B cell (primary cell): ENCODE measurements at regions not wholly inside any gene's neighbourhood (a gene's known extent, or its start where the extent isn't known, plus 50 kb on each side); places are given as distances from the start of the nearest gene placed in this dataset.
"Not testable (repeated sequence)": the region's sequence is repeated elsewhere in the genome, so short reads cannot be mapped to it uniquely, and the experiment has no call there.

ENCODE experiments used
- ATAC-seq: fragments of 200-7000 bp; cut with Tn5 transposase; one replicate; pipeline ENCODE4 v1.10.0; 2021; ENCODE audit warnings: low read depth, mild to moderate bottlenecking, moderate number of reproducible peaks, moderate library complexity
- CTCF ChIA-PET: fragments of 350-600 bp; sonication (Branson Sonifier 250); formaldehyde crosslinking; loops from one replicate; lab custom pipeline; 2021; ENCODE audit warnings: antibody characterized with exemption, inconsistent platforms; lab: Charles Lee
- POLR2A ChIA-PET: fragments of 350-600 bp; sonication (Branson Sonifier 250); formaldehyde crosslinking; loops from one replicate; lab custom pipeline; 2021; ENCODE audit warnings: antibody characterized with exemption; lab: Charles Lee
- DNase-seq: peaks from one replicate; pipeline ENCODE4 v3.0.0; 2013
- H2AFZ ChIP-seq: 2 replicates; pipeline ENCODE4 v1.6.1; 2012; ENCODE audit warnings: mild to moderate bottlenecking, low read depth, low read length; ENCODE audit not compliant: insufficient read depth, poor library complexity, severe bottlenecking
- H3K27ac ChIP-seq, 2 donors: 1 replicate in 1 of 2; 2 replicates in 1 of 2; pipeline ENCODE4 v1.5.1; 2012 to 2013; ENCODE audit warnings: low read length in 2 of 2, mild to moderate bottlenecking in 2 of 2, moderate library complexity in 1 of 2
- H3K27me3 ChIP-seq, 4 experiments: fragments of 200-600 bp in 1 of 4; sonication (generic) in 1 of 4; replicated peaks in 1 of 4; 1 replicate in 2 of 4; 2 replicates in 2 of 4; pipeline versions ENCODE4 v1.6.1 to v1.7.0; 2013 to 2016; ENCODE audit warnings: low read length in 3 of 4, mild to moderate bottlenecking in 2 of 4, mixed read lengths in 1 of 4, moderate library complexity in 1 of 4; ENCODE audit not compliant: insufficient read depth in 4 of 4, control insufficient read depth in 3 of 4; ENCODE audit errors: control extremely low read depth in 1 of 4
- H3K36me3 ChIP-seq, 2 experiments: replicated peaks in 1 of 2; 1 replicate in 1 of 2; 2 replicates in 1 of 2; pipeline versions ENCODE4 v1.6.1 to v1.7.1; 2013; ENCODE audit warnings: low read length in 1 of 2; ENCODE audit not compliant: insufficient read depth in 2 of 2, control insufficient read depth in 1 of 2; ENCODE audit errors: control extremely low read depth in 1 of 2, extremely low read depth in 1 of 2
- H3K4me1 ChIP-seq, 2 donors: fragments of 200-600 bp in 1 of 2; sonication (generic) in 1 of 2; 1 replicate in 1 of 2; 2 replicates in 1 of 2; pipeline versions ENCODE4 v1.5.1 to v1.6.1; 2013 to 2017; ENCODE audit warnings: low read length in 2 of 2; ENCODE audit not compliant: control insufficient read depth in 2 of 2, insufficient read depth in 2 of 2
- H3K4me2 ChIP-seq: replicated peaks from 2 replicates; pipeline ENCODE3; 2012; ENCODE audit warnings: mild to moderate bottlenecking, low read depth, low read length; ENCODE audit not compliant: poor library complexity, severe bottlenecking
- H3K4me3 ChIP-seq, 5 experiments: fragments of 200-600 bp in 1 of 5; sonication (generic) in 1 of 5; 1 replicate in 3 of 5; 2 replicates in 2 of 5; pipeline versions ENCODE4 v1.5.1 to v1.7.0; 2011 to 2016; ENCODE audit warnings: low read length in 4 of 5, mild to moderate bottlenecking in 4 of 5, low read depth in 2 of 5, control low read depth in 1 of 5, moderate library complexity in 1 of 5; ENCODE audit not compliant: insufficient read depth in 1 of 5; ENCODE audit errors: control extremely low read depth in 1 of 5, extremely low read depth in 1 of 5
- H3K79me2 ChIP-seq: fragments of 200-600 bp; sonication (generic); one replicate; pipeline ENCODE4 v1.6.0; 2016; ENCODE audit warnings: low read length; ENCODE audit not compliant: control insufficient read depth, insufficient read depth
- H3K9ac ChIP-seq: fragments of 200-600 bp; sonication (generic); 2 replicates; pipeline ENCODE4 v1.6.1; 2017; ENCODE audit warnings: mild to moderate bottlenecking, low read length, moderate library complexity
- H3K9me3 ChIP-seq, 3 donors: one replicate each; pipeline versions ENCODE4 v1.6.1 to v1.7.1; 2013; ENCODE audit warnings: low read length in 2 of 3; ENCODE audit not compliant: control insufficient read depth in 2 of 3, insufficient read depth in 1 of 3; ENCODE audit errors: control extremely low read depth in 1 of 3
- H4K20me1 ChIP-seq: 2 replicates; pipeline ENCODE4 v1.6.0; 2012; ENCODE audit warnings: mild to moderate bottlenecking, low read length; ENCODE audit not compliant: insufficient read depth, control insufficient read depth, poor library complexity, severe bottlenecking
- H3K27ac Mint-ChIP-seq: one replicate; pipeline ENCODE4 v1.8.0; 2021; ENCODE audit warnings: mixed read lengths
- H3K27me3 Mint-ChIP-seq: one replicate; pipeline ENCODE4 v1.8.0; 2021; ENCODE audit warnings: mixed read lengths
- H3K4me1 Mint-ChIP-seq: one replicate; pipeline ENCODE4 v1.8.0; 2021; ENCODE audit warnings: mixed read lengths
- H3K4me3 Mint-ChIP-seq: one replicate; pipeline ENCODE4 v1.8.0; 2021; ENCODE audit warnings: mixed read lengths
- H3K9me3 Mint-ChIP-seq: one replicate; pipeline ENCODE4 v1.8.0; 2022; ENCODE audit warnings: mixed read lengths; ENCODE audit not compliant: insufficient read depth
- EZH2 ChIP-seq: IDR thresholded peaks from 2 replicates; pipeline ENCODE4 v1.6.1; 2012; ENCODE audit warnings: borderline replicate concordance, low read depth, mild to moderate bottlenecking, moderate library complexity, low read length; ENCODE audit not compliant: insufficient read depth, poor library complexity, severe bottlenecking
- WGBS: methylation state at CpG from one replicate; pipeline ENCODE4 v1.1.5; 2013; ENCODE audit warnings: missing lambda C conversion rate; ENCODE audit not compliant: insufficient coverage; 5-methylcytosine and 5-hydroxymethylcytosine counted together
- intact Hi-C: fragments of 100-400 bp; cut with micrococcal nuclease; formaldehyde crosslinking; loops from one replicate; pipeline ENCODE4 v1.10.0; 2022
- TF ChIP-seq, protein P1 (sequence below): fragments of 200-600 bp; IDR thresholded peaks from one replicate; pipeline ENCODE4 v1.8.0; 2022; ENCODE audit warnings: antibody characterized with exemption, mild to moderate bottlenecking

DNA sequence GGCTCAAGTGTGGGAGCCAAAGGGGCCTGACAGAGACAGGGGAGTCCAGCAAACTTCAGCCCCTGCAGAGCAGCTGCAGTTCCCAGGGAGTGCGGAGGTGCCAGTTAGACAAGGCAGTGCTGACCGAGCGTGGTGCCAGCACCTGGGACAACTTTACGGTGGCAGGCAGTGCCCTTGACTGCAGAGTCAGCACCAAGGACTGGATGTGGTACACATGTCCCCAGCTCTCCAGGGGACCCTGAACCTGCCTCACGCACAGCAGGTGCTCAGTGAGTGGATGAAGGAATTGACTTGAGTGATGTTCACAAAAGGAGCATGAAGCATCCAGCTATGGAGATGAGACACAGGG is 296.5 kb downstream of the SIPA1L2 start:
- Histone ChIP-seq H2AFZ (no peak overlapping the region), H3K27me3 (no peaks in the 10 kb centered on the region), H3K36me3 (no peaks in the 10 kb centered on the region), H3K79me2 (no peaks in the 10 kb centered on the region), H3K9ac (no peak overlapping the region), H3K4me3 (no peak overlapping the region), H3K4me1 (no peaks in the 10 kb centered on the region), H3K9me3 (peaks cover 0 to 11% (median 0%) of the 10 kb centered on the region in 3 donors), H4K20me1 (no peaks in the 10 kb centered on the region), H3K27ac (no peak overlapping the region), H3K4me2 (no peak overlapping the region)
- Mint-ChIP-seq H3K4me1 (no peaks in the 10 kb centered on the region), H3K27ac (no peak overlapping the region), H3K9me3 (no peaks in the 10 kb centered on the region), H3K27me3 (no peaks in the 10 kb centered on the region), H3K4me3 (no peak overlapping the region)
- TF ChIP-seq EZH2, result no peak
- TF ChIP-seq, protein P1, sequence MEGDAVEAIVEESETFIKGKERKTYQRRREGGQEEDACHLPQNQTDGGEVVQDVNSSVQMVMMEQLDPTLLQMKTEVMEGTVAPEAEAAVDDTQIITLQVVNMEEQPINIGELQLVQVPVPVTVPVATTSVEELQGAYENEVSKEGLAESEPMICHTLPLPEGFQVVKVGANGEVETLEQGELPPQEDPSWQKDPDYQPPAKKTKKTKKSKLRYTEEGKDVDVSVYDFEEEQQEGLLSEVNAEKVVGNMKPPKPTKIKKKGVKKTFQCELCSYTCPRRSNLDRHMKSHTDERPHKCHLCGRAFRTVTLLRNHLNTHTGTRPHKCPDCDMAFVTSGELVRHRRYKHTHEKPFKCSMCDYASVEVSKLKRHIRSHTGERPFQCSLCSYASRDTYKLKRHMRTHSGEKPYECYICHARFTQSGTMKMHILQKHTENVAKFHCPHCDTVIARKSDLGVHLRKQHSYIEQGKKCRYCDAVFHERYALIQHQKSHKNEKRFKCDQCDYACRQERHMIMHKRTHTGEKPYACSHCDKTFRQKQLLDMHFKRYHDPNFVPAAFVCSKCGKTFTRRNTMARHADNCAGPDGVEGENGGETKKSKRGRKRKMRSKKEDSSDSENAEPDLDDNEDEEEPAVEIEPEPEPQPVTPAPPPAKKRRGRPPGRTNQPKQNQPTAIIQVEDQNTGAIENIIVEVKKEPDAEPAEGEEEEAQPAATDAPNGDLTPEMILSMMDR, result no peak
- no peak for ATAC-seq
- POLR2A ChIA-PET, result no interaction called here
- DNase-seq, result no peak
- 95% methylated on average over 5 of the region's 5 CpGs for WGBS
- CTCF ChIA-PET, result no interaction called here
- intact Hi-C loops, result no loop called here

DNA sequence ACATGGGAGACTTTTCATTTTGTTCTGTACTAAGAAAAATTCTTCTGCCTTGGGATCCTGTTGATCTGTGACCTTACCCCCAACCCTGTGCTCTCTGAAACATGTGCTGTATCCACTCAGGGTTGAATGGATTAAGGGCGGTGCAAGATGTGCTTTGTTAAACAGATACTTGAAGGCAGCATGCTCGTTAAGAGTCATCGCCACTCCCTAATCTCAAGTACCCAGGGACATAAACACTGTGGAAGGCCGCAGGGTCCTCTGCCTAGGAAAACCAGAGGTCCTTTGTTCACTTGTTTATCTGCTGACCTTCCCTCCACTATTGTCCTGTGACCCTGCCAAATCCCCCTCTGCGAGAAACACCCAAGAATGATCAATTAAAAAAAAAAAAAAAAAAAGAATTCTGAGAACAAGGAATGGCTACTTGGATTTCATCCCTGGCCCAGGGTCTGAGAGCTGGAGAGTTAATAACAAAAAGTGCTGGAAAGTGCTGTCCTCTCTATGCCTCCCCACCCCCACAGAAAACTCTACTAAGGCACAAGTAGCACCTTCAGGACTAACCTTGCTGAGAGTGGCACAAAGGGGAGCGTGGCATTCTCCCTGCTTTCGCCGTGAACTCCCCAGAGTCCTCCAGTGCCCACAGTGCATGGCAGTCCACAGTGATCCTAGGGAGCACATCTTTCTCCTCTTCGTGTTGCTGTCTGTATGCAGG is 297.1 kb downstream of the SIPA1L2 start:
- H3K4me2 ChIP-seq, H3K27ac ChIP-seq, intact Hi-C loops, H3K27me3 Mint-ChIP-seq, H3K4me1 Mint-ChIP-seq, ATAC-seq, DNase-seq, H3K4me3 Mint-ChIP-seq, H3K9me3 Mint-ChIP-seq, H3K27me3 ChIP-seq, H4K20me1 ChIP-seq, CTCF ChIA-PET, H3K27ac Mint-ChIP-seq, H2AFZ ChIP-seq, H3K36me3 ChIP-seq, H3K9ac ChIP-seq, H3K79me2 ChIP-seq, H3K4me3 ChIP-seq, POLR2A ChIA-PET, H3K4me1 ChIP-seq: not testable (repeated sequence)
- 89% methylated on average over 4 of the region's 9 CpGs for WGBS
- H3K9me3 ChIP-seq, result peaks cover 0 to 11% (median 0%) of the 10 kb centered on the region in 3 donors
